Dermis blood vessel endothelial cell (primary cell): ENCODE measurements at regions not wholly inside any gene's neighbourhood (a gene's known extent, or its start where the extent isn't known, plus 50 kb on each side); places are given as distances from the start of the nearest gene placed in this dataset.

Experiments
- DNase-seq: peaks from one replicate; pipeline ENCODE4 v3.0.0; 2010

DNA sequence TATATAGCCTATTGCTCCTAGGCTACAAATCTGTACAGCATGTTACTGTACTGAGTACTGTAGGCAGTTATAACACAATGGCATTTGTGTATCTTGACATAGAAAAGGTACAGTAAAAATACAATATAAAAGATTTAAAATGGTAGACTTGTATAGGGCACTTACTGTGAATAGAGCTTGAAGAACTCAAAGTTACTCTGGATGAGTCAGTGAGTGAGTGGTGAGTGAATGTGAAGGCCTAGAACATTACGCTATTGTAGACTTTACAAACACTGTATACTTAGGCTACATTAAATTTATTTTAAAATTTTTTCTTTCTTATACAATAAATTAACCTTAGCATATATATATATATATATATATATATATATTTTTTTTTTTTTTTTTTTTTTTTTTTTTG, 140.0 kb upstream of the UBE2E1 start:
- DNase-seq = no peak

- no peak for DNase-seq
Observed at GRCh38 chr3:23666818-23667217, 138.9 kb upstream of the UBE2E1 start.

DNA sequence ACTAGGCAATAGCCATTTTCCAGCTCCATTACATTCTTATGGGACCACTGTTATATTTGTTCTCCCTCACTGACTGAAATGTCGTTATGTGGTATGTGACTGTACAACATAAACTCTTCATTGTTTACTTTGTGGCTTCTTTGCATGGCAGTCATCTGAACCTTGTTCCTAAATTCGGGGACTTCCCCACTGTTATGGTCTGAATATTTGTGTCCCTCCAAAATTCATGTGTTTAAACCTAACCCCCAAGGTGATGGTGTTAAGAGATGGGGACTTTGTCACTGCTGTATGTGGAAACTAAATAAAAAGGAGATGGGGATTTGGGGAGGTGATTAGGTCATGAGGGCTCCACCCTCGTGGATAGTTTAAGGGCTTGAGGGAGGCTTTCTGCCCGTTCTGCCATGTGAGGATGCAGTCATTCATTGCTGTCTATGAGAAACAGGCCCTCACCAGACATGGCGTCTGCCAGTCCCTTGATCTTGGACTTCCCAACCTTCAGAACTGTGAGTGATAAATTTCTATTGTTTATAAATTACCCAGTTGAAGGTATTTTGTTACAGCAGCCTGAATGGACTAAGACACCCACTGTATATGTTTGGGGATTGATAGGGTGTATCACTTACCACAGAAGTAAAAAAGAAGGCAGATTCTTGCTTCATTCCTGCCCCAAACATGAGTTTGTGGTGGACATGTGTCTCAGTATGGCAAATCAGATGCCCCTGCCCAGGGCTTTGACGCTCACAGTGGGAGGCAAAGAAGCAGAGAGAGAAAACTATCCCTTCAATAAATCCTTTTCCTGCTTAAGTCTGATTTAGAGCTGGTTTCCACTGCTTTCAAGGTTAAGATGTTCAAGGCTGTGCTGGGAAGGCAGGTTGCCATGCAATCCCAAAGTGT, 138.0 kb upstream of the UBE2E1 start:
- DNase-seq = no peak

DNA sequence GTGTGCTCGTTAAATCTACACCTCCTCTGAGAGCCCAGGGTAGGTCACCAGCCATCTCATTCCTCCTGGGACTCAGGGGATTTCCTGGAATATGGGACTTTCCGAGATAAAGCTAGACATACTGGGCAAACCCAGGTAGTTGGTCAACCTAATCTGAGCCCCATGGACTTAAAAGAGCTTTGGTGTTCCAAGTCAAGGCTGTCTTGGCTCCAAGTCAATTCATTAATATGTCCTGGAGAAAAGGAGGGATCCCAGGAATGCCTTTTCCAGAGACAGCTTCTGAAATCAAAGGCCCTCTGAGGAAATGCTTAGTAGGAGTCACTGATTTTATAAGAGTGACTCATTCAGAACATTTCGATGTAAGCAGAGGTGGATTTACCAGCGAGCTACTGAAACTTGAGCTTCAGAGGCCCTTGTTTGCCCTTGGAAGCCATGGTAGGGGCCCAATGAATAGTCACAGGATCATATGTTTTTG, 137.3 kb upstream of the UBE2E1 start:
- DNase-seq = peak; percentile 71

GRCh38 chr3:23669541-23670255, 136.1 kb upstream of the UBE2E1 start:
- DNase-seq = no peak

DNA sequence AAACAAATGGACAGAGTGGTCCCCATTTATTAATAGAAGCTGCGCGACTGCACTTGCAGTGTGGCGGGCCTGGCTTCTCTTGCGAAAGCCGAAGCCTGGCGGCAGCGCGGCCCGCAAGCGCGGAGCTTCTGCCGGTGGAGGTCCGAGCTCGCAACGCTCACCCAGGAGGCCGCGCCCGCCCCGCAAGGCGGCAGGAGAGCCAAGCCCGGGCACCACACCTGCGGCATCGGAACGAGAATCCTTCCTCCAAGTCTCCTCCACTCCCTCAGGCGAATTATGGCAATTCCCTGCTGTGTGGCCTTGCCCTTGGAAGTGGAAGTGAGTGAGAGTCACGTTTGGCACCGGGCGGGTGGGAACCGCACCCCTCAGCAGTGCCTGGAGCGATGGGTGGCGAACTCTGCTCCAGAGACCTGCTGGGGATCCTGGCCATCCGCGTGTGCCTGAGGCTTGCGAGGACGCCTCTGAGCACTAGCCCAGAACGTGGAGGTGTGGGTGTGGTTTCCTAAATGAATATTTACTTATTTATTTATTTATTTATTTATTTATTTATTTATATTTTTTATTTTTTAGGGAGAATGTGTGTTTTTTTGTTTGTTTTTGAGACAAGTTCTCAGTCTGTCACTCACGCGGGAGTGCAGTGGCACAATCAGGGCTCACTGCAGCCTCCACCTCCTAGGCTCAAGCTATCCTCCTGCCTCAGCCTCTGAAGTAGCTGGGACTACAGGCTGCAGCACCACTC, 133.7 kb upstream of the UBE2E1 start:
- DNase-seq = peak; percentile 48

DNA sequence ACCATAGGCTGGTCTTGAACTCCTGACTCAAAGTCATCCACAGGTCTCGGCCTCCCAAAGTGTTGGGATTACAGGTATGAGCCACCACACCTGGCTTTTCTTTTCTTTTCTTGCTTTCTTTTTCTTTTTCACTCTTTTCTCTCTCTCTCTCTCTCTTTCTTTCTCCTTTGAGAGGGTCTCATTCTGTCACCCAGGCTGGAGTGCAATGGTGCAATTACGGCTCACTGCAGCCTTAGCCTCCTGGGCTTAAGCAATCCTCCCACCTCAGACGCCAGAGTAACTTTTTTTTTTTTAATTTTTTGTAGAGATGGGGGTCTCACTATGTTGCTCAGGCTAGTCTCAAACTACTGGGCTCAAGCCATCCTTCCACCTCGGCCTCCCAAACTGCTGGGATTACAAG, 133.1 kb upstream of the UBE2E1 start:
- DNase-seq = no peak

GRCh38 chr3:23675010-23675409, 130.7 kb upstream of the UBE2E1 start:
- no peak for DNase-seq

DNA sequence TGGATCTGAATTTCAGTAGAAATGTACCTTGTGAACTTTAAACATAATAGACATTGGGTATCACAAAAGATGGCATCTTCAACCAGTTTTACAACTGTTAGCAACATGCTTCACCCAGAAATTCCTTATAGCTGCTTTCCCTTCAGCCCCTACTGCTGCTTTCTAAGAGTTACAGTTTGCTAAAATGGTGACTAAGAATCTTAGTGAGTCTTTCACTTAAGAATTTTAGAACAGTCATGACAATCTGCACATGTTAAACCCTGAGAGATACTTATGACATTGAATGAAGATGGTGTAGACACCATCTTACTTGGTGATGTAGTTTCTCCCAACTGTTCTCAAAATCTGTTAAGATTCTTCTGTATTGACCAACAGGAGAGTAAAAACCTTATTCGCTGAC, 129.7 kb upstream of the UBE2E1 start:
- no peak for DNase-seq

DNA sequence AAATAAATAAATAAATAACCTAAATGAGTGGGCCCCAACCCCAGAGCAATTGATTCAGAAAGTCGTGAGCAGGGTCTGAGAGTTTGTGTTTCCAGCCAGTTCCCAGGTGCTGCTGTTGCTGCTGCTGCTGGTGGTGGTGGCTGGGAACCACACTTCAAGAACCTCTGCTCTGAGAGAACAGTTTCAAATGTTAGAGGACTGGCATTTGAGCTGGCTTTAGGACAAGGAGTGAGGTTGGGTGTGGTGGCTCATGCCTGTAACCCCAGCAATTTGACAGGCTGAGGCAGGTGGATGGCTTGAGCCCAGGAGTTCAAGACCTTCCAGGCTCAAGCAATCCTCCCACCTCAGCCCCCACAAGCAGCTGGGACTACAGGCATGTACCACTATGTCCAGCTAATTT, 123.1 kb upstream of the UBE2E1 start:
- no peak for DNase-seq

DNA sequence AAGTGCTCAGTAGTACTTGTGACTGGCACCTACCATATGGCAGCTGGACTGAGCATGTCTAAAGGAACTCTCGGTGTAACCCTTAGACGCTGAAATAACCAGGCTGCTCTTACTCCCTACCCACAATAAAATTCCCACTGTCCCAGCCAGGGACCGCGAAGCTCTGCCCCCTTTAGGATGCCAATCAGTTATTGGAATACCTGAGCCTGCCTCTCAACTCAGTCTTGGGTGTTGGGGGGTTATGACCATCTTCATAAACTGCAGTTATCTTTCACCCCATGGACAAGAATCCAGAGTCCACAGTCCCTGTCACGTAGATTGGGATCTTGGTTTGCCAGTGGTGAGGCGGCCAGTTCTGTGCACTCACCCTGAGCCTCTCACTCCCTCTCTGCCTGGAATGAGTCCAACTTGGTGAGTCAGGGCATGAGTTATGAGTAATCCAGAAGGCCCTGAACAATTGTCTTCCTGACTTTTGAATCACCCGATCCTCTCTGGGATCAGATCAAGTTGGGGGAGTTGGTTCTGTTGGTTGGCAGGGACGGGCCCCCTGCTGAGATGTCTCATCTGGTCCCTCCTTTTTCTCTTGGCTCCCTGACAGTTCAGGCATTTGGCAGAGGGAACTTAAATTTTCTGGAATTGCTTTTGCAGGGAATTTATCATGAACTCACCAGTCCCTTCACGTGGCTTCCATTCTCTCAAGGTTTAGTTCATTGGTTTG, 120.1 kb upstream of the UBE2E1 start:
- peak; percentile 97 for DNase-seq

GRCh38 chr3:23686519-23686918, 119.2 kb upstream of the UBE2E1 start:
- no peak for DNase-seq

- DNase-seq = no peak
Observed at GRCh38 chr3:23691357-23691895, 114.3 kb upstream of the UBE2E1 start.

DNA sequence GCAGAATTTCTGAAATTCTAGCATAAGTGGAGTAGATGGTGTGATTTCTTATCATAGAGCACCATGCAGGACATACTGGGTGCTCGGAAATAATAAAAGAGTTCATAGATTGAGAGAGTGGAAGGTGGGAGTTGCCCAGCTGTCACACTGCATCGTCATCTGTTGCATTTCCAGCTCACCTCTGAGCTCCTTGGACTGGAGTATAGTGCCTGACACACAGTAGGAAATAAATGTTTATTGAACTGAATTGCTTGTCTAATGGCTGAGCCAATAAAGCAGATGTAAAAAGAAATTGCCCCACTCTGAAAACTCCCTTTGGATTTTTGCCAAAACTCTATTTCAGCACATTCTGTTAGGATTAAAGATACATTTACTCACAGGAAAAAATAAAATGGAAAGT, 108.9 kb upstream of the UBE2E1 start:
- no peak for DNase-seq

DNA sequence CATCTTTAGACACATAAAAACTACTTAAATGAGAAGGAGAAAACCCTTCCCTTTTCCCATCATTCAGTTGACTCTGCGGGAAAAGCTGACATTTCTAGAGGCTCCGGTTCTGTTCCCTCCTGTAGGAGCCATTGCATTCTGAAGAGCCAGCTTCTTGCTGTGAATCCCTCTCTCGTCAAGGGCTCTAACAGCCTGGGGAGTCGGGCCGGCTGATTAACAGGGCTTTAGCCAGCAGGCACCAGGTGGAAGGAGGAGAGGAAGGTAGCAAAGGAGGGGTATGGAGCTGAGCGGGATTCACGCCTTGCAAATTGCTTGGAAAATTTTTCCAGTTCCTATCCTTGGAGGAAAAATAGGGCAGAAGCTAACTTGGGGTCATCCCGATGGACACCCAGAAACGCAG, 108.3 kb upstream of the UBE2E1 start:
- no peak for DNase-seq

DNA sequence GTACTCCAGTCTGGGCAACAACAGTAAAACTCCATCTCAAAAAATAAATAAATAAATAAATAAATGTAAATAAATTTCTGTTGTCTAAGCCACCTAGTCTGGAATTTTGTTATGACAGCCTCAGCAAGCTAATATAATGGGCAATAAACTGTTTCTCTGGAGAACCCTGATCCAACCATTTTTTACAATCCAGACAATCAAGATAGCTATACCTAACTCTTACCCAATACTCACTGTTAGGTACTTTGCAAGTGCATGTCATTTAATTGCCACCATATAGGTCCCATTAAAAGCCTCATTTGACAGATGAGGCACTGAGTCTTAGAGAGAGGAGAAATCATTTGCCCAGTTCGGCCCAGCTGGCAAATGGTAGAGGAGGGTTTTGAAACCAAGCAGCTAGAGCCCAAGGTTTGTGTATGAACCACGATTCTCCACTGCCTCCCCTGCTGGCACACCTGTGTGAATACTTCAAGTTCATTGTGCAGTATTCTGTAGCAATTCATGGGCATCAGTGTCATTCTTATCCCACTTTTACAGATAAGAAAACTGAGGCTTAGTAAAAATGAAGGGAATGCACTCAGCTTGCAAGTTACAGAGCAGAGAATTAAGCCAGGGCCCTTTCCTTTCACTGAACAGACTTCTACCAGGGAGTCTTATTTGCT, 107.0 kb upstream of the UBE2E1 start:
- DNase-seq = no peak

- no peak for DNase-seq
Observed at GRCh38 chr3:23700616-23701015, 105.1 kb upstream of the UBE2E1 start.

DNA sequence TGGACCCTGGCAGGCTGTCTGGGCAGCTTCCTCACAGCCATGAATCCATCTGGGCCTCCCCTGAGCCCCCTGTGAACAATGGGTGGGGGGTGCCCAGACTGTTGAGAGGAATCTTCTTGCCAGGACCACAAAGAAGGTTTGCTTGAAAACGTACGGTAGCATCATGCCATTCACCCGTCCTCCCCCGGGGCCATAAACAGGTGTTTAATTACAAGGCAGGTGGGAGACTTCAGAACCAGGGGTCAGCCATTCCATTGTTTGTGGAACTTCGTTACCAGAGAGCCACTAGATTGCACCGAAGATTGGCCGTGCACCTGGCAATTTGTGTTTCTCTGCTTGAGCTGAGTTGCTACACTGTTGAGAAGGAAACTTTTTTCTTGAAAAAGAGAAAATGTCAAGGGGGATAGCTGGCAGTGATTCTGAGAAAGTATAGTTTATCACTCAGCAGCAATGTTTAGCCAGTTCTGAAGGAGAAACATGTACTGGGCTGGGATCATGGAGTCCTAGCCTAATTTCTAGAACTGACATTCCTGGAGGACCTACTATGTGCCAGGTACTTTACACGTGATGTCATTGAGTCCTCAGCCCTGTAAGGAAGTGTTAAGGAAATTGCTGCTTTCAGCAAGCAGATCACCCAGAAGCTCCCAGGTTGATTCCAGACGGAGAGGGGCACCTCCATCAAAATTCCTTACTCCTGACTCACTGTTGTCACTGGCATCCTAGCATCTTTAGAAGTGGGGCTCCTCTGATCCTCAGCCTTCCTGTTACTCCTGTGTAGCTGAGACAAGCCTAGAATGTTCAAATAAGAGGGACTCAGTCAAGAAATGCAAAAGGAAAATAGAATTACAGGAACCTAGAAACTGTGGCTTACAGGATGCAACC, 103.8 kb upstream of the UBE2E1 start:
- DNase-seq = peak; percentile 40

- DNase-seq = peak; percentile 23
Observed at GRCh38 chr3:23704298-23704697, 101.5 kb upstream of the UBE2E1 start.

- DNase-seq = peak; percentile 19
Observed at GRCh38 chr3:23706111-23706510, 99.6 kb upstream of the UBE2E1 start.

GRCh38 chr3:23709987-23710386, 95.8 kb upstream of the UBE2E1 start:
- no peak for DNase-seq
